ENCODE measurements at regions not wholly inside any gene's neighbourhood (a gene's known extent, or its start where the extent isn't known, plus 50 kb on each side); places are given as distances from the start of the nearest gene placed in this dataset.
"Not testable (repeated sequence)": the region's sequence is repeated elsewhere in the genome, so short reads cannot be mapped to it uniquely, and the experiment has no call there.

- no peak for DNase-seq
Measured at GRCh38 chr3:187533797-187534196, 136.4 kb downstream of the SST start.

GRCh38 chr3:187531831-187532230 is 138.4 kb downstream of the SST start:
- DNase-seq, result no peak

- DNase-seq, result no peak
Measured at GRCh38 chr3:187522890-187523289, 147.3 kb downstream of the SST start.

- DNase-seq, result no peak
Measured at GRCh38 chr3:187522293-187522692, 147.9 kb downstream of the SST start.

- no peak for DNase-seq
Measured at GRCh38 chr3:187521546-187521945, 148.6 kb downstream of the SST start.

- DNase-seq, result no peak
Measured at GRCh38 chr3:187520027-187520945, 149.9 kb downstream of the SST start.

- no peak for DNase-seq
Measured at GRCh38 chr3:187519428-187519890, 150.7 kb downstream of the SST start.

- no peak for DNase-seq
Measured at GRCh38 chr3:187518616-187519015, 150.4 kb downstream of the RTP4 start.

GRCh38 chr3:187518207-187518606 is 150.0 kb downstream of the RTP4 start:
- DNase-seq, result no peak

- DNase-seq, result no peak
Measured at GRCh38 chr3:187516446-187517185, 148.4 kb downstream of the RTP4 start.

- DNase-seq, result no peak
Measured at GRCh38 chr3:187507905-187508304, 139.7 kb downstream of the RTP4 start.

- no peak for DNase-seq
Measured at GRCh38 chr3:187507266-187507665, 139.1 kb downstream of the RTP4 start.

GRCh38 chr3:187504435-187504834 is 136.2 kb downstream of the RTP4 start:
- no peak for DNase-seq

- DNase-seq, result no peak
Measured at GRCh38 chr3:187498211-187498724, 130.1 kb downstream of the RTP4 start.

GRCh38 chr3:187497052-187497451 is 128.9 kb downstream of the RTP4 start:
- no peak for DNase-seq

- DNase-seq, result not testable (repeated sequence)
Measured at GRCh38 chr3:187494056-187494455, 125.9 kb downstream of the RTP4 start.

GRCh38 chr3:187491371-187491770 is 123.2 kb downstream of the RTP4 start:
- DNase-seq, result no peak

GRCh38 chr3:187490366-187490765 is 122.2 kb downstream of the RTP4 start:
- DNase-seq, result no peak

- DNase-seq, result no peak
Measured at GRCh38 chr3:187484547-187485295, 116.5 kb downstream of the RTP4 start.

- DNase-seq, result no peak
Measured at GRCh38 chr3:187481426-187481825, 113.2 kb downstream of the RTP4 start.

GRCh38 chr3:187475613-187476012 is 107.4 kb downstream of the RTP4 start:
- DNase-seq, result not testable (repeated sequence)

GRCh38 chr3:187473778-187474406 is 105.7 kb downstream of the RTP4 start:
- no peak for DNase-seq
